Dedifferentiated amniotic fluid mesenchymal stem cell (primary cell): ENCODE measurements at regions not wholly inside any gene's neighbourhood (a gene's known extent, or its start where the extent isn't known, plus 50 kb on each side); places are given as distances from the start of the nearest gene placed in this dataset.
"Not testable (repeated sequence)": the region's sequence is repeated elsewhere in the genome, so short reads cannot be mapped to it uniquely, and the experiment has no call there.

Source experiments
- DNase-seq: peaks from one replicate; pipeline ENCODE4 v3.0.0-alpha.2; 2016; ENCODE audit errors: extremely low spot score

- DNase-seq: no peak
These were observed 112.5 kb upstream of the TBX18 start for GRCh38 chr6:84876723-84877514.

GRCh38 chr6:84872996-84873723 lies 108.8 kb upstream of the TBX18 start:
- no peak for DNase-seq

- no peak for DNase-seq
These were observed 107.5 kb upstream of the TBX18 start for GRCh38 chr6:84871925-84872324.

GRCh38 chr6:84870672-84871071 lies 106.3 kb upstream of the TBX18 start:
- DNase-seq: no peak

- no peak for DNase-seq
These were observed 103.8 kb upstream of the TBX18 start for GRCh38 chr6:84868149-84868548.

GRCh38 chr6:84867521-84867920 lies 103.1 kb upstream of the TBX18 start:
- no peak for DNase-seq

- no peak for DNase-seq
These were observed 102.3 kb upstream of the TBX18 start for GRCh38 chr6:84866715-84867114.

GRCh38 chr6:84865372-84865771 lies 101.0 kb upstream of the TBX18 start:
- not testable (repeated sequence) for DNase-seq

GRCh38 chr6:84862843-84863242 lies 98.4 kb upstream of the TBX18 start:
- DNase-seq: no peak

GRCh38 chr6:84860920-84861319 lies 96.5 kb upstream of the TBX18 start:
- DNase-seq: no peak

- no peak for DNase-seq
These were observed 96.1 kb upstream of the TBX18 start for GRCh38 chr6:84860509-84860908.

GRCh38 chr6:84854811-84855400 lies 90.5 kb upstream of the TBX18 start:
- no peak for DNase-seq

GRCh38 chr6:84853901-84854300 lies 89.5 kb upstream of the TBX18 start:
- no peak for DNase-seq

GRCh38 chr6:84848960-84849359 lies 84.6 kb upstream of the TBX18 start:
- DNase-seq: no peak

- DNase-seq: no peak
These were observed 83.2 kb upstream of the TBX18 start for GRCh38 chr6:84847390-84848160.

GRCh38 chr6:84842525-84843166 lies 78.2 kb upstream of the TBX18 start:
- no peak for DNase-seq

GRCh38 chr6:84837068-84837866 lies 72.9 kb upstream of the TBX18 start:
- DNase-seq: not testable (repeated sequence)

- DNase-seq: no peak
These were observed 72.0 kb upstream of the TBX18 start for GRCh38 chr6:84836366-84836765.

GRCh38 chr6:84835340-84835739 lies 70.9 kb upstream of the TBX18 start:
- no peak for DNase-seq

GRCh38 chr6:84831924-84832323 lies 67.5 kb upstream of the TBX18 start:
- DNase-seq: not testable (repeated sequence)

- DNase-seq: no peak
These were observed 61.1 kb upstream of the TBX18 start for GRCh38 chr6:84825461-84825860.
